ENCODE measurements at regions not wholly inside any gene's neighbourhood (a gene's known extent, or its start where the extent isn't known, plus 50 kb on each side); places are given as distances from the start of the nearest gene placed in this dataset.

DNA sequence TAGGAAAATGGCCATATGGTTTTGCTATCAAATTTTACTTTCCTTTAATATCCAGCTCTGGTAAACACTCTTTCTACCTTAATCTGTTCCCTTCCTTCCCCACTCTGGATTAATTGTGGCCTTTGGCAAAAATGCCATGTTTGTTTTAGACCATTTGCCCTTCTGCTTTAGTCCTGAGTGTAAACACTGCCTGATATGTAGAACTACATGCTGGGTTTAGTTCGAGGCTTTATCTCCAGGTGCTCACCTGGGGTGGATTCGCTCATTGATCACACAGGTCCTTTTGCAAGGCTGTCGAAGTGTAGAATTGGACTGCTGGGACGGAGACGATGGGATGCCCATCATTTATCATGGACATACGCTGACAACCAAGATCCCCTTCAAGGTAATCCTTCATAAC is 94.1 kb downstream of the NOC3L start:
- no peak overlapping the region for H3K27ac ChIP-seq
- peaks cover 0 to 9% (median 0%) of the 10 kb centered on the region in 3 donors for H3K36me3 ChIP-seq
- no peaks in the 10 kb centered on the region for H3K4me1 ChIP-seq
- intact Hi-C loops (cut with DNase I), result no loop called here
- peaks cover 0 to 9% (median 6%) of the 10 kb centered on the region in 3 donors for H3K9me3 ChIP-seq
- WGBS, 2 donors, result 78 to 80% methylated on average over 6 of the region's 6 CpGs
- TF ChIP-seq POLR2A (IDR thresholded peaks at IDR 0.05), result no peak
- TF ChIP-seq, protein P1, sequence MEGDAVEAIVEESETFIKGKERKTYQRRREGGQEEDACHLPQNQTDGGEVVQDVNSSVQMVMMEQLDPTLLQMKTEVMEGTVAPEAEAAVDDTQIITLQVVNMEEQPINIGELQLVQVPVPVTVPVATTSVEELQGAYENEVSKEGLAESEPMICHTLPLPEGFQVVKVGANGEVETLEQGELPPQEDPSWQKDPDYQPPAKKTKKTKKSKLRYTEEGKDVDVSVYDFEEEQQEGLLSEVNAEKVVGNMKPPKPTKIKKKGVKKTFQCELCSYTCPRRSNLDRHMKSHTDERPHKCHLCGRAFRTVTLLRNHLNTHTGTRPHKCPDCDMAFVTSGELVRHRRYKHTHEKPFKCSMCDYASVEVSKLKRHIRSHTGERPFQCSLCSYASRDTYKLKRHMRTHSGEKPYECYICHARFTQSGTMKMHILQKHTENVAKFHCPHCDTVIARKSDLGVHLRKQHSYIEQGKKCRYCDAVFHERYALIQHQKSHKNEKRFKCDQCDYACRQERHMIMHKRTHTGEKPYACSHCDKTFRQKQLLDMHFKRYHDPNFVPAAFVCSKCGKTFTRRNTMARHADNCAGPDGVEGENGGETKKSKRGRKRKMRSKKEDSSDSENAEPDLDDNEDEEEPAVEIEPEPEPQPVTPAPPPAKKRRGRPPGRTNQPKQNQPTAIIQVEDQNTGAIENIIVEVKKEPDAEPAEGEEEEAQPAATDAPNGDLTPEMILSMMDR (IDR thresholded peaks at IDR 0.05), result no peak
- H3K4me3 ChIP-seq, result no peak overlapping the region
- no peak for DNase-seq
- H3K27me3 ChIP-seq, result no peaks in the 10 kb centered on the region

DNA sequence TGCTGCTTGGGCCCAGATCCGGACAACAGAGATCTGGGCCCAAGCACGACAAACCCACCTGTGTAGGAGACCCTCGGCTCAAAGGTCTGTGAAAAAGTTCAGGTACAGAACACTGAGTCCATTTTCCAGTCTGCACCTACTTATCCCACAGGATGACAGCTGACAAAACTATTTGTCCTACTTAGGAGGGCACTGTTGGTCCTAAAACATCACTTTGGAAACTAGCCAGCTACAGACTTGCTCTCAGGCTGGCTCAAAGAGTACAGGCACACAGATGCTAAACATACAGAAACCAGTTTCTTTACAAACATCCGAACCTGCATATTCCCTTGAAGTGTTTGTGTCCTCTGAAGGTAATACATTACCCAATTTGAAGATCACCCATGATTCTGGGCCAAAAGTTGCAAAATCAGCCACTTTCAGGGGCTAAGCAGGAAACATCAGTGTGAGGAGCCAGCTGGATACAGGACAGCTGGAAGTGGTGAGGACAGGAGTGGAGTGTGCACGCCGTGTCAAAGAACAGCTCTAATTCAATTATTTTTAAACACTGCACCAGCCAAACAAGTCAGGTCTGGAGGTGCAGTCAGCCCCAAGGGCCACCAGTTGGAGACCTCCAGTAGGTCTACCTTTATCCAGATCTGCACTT is 88.5 kb downstream of the NOC3L start:
- Histone ChIP-seq H3K4me1 (peaks cover 0 to 11% (median 5%) of the 10 kb centered on the region in 3 donors), H3K36me3 (peaks cover 0 to 9% (median 0%) of the 10 kb centered on the region in 3 donors), H3K9me3 (peaks cover 0 to 9% (median 6%) of the 10 kb centered on the region in 3 donors), H3K27ac (peak overlapping the region in 1 of 4 donors; percentile 13), H3K4me3 (no peak overlapping the region), H3K27me3 (no peaks in the 10 kb centered on the region)
- TF ChIP-seq, protein P1 (IDR thresholded peaks at IDR 0.05), result no peak
- no peak for TF ChIP-seq POLR2A (IDR thresholded peaks at IDR 0.05)
- 51 to 64% methylated on average over 4 to 6 of the region's 6 CpGs for WGBS, 2 donors
- no peak for DNase-seq
- intact Hi-C loops (cut with DNase I), result no loop called here

DNA sequence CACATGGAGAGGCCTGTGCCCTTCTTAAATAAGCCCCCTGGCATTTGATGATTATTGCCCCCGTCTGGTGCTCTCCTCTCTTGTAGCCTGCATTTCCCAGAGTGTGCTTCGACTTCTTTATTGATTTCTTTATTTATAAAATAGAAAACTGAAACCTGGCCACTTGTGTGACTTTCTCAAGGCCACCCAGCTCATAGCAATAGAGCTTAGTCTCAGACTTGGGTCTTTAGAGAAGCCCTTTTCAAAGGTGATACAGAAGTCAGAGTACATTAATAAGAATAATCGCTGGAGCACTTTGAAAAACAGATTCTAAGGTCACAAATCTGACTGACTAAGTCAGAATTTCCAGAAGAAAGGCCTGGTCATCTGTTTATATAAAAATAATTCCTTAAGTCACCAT is 86.6 kb downstream of the NOC3L start:
- no peak for DNase-seq
- no peak overlapping the region for H3K4me3 ChIP-seq
- H3K4me1 ChIP-seq, result peaks cover 0 to 19% (median 9%) of the 10 kb centered on the region in 3 donors
- H3K9me3 ChIP-seq, result peaks cover 0 to 9% (median 6%) of the 10 kb centered on the region in 3 donors
- no peaks in the 10 kb centered on the region for H3K27me3 ChIP-seq
- peaks cover 0 to 9% (median 0%) of the 10 kb centered on the region in 3 donors for H3K36me3 ChIP-seq
- TF ChIP-seq POLR2A (IDR thresholded peaks at IDR 0.05), result no peak
- TF ChIP-seq, protein P1 (IDR thresholded peaks at IDR 0.05), result no peak
- intact Hi-C loops (cut with DNase I), result no loop called here
- H3K27ac ChIP-seq, result no peak overlapping the region
- WGBS, 2 donors, result 50 to 70% methylated on average over 3 of the region's 3 CpGs

DNA sequence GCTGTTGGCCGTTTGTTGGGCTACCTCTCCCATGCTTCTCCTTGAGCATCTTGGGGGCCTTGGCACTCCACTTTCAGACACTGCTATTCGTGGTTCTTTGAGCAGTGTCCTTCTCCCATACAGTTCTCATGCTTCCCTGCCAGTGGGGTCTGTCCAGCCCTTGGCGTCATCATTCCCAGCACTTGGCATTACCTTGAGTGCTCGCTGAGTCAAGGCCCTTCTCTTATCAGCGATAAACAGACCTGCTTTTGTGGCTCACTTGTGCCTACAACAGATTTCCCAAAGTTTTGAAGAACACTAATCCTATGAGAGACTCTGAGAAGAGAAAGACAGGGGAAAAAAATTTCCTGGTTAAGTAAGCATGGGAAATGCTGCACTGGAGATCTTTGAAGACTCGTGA is 85.3 kb downstream of the NOC3L start:
- H3K27ac ChIP-seq, result no peak overlapping the region
- peaks cover 0 to 19% (median 9%) of the 10 kb centered on the region in 3 donors for H3K4me1 ChIP-seq
- TF ChIP-seq, protein P1 (IDR thresholded peaks at IDR 0.05), result no peak
- no peak for TF ChIP-seq POLR2A (IDR thresholded peaks at IDR 0.05)
- no peaks in the 10 kb centered on the region for H3K27me3 ChIP-seq
- no peaks in the 10 kb centered on the region for H3K36me3 ChIP-seq
- intact Hi-C loops (cut with DNase I), result no loop called here
- WGBS, 2 donors, result 75 to 89% methylated on average over 6 of the region's 6 CpGs
- no peak for DNase-seq
- peaks cover 0 to 3% (median 0%) of the 10 kb centered on the region in 3 donors for H3K9me3 ChIP-seq
- H3K4me3 ChIP-seq, result no peak overlapping the region

GRCh38 chr10:94279835-94280709 is 82.7 kb downstream of the NOC3L start:
- H3K4me3 ChIP-seq, result no peak overlapping the region
- no peak for TF ChIP-seq POLR2A (IDR thresholded peaks at IDR 0.05)
- TF ChIP-seq, protein P1 (IDR thresholded peaks at IDR 0.05), result peak; percentile 39 to 87 (median 69)
- intact Hi-C loops (cut with DNase I), result no loop called here
- peaks cover 0 to 7% (median 4%) of the 10 kb centered on the region in 3 donors for H3K4me1 ChIP-seq
- no peaks in the 10 kb centered on the region for H3K27me3 ChIP-seq
- 46 to 49% methylated on average over 14 of the region's 14 CpGs for WGBS, 2 donors
- DNase-seq, result no peak
- H3K9me3 ChIP-seq, result no peaks in the 10 kb centered on the region
- H3K27ac ChIP-seq, result no peak overlapping the region
- H3K36me3 ChIP-seq, result no peaks in the 10 kb centered on the region
